Neuronal stem cell (in vitro differentiated cells): ENCODE measurements at regions not wholly inside any gene's neighbourhood (a gene's known extent, or its start where the extent isn't known, plus 50 kb on each side); places are given as distances from the start of the nearest gene placed in this dataset.

Source experiments
- DNase-seq: peaks from one replicate; pipeline ENCODE4 v3.0.0-alpha.2; 2013; ENCODE audit warnings: low spot score
- H2AFZ ChIP-seq: one replicate; pipeline ENCODE4 v1.6.1; 2013; ENCODE audit warnings: mild to moderate bottlenecking, low read length, inconsistent platforms
- H2AK5ac ChIP-seq: 2 replicates; pipeline ENCODE4 v1.6.1; 2013; ENCODE audit warnings: low read depth, mild to moderate bottlenecking, inconsistent platforms, low read length, moderate library complexity, mixed read lengths
- H2BK120ac ChIP-seq: 2 replicates; pipeline ENCODE4 v1.6.1; 2013; ENCODE audit warnings: low read depth, mild to moderate bottlenecking, inconsistent platforms, low read length, moderate library complexity, mixed read lengths
- H2BK12ac ChIP-seq: one replicate; pipeline ENCODE4 v1.6.1; 2013; ENCODE audit warnings: low read length, inconsistent platforms
- H2BK15ac ChIP-seq: 2 replicates; pipeline ENCODE4 v1.6.1; 2013; ENCODE audit warnings: mild to moderate bottlenecking, low read length, inconsistent platforms, mixed read lengths
- H2BK5ac ChIP-seq: one replicate; pipeline ENCODE4 v1.6.1; 2013; ENCODE audit warnings: inconsistent platforms, mild to moderate bottlenecking, low read length, moderate library complexity
- H3K14ac ChIP-seq: one replicate; pipeline ENCODE4 v1.6.1; 2013; ENCODE audit warnings: low read length, inconsistent platforms
- H3K18ac ChIP-seq: 2 replicates; pipeline ENCODE4 v1.6.1; 2013; ENCODE audit warnings: low read length, inconsistent platforms
- H3K23ac ChIP-seq: 2 replicates; pipeline ENCODE4 v1.6.1; 2013; ENCODE audit warnings: low read depth, mild to moderate bottlenecking, mixed read lengths, low read length, inconsistent platforms; ENCODE audit not compliant: poor library complexity
- H3K27ac ChIP-seq: replicated peaks from 3 replicates; pipeline ENCODE4 v1.5.1; 2013; ENCODE audit warnings: low read length, inconsistent platforms
- H3K27me3 ChIP-seq, 3 experiments: 2 replicates each; pipeline ENCODE4 v1.6.1; 2013; ENCODE audit warnings: low read length in 3 of 3, mild to moderate bottlenecking in 2 of 3, inconsistent platforms in 1 of 3, low read depth in 1 of 3, mixed read lengths in 1 of 3, moderate library complexity in 1 of 3; ENCODE audit not compliant: control insufficient read depth in 3 of 3, insufficient read depth in 3 of 3
- H3K36me3 ChIP-seq, 2 donors: replicated peaks in 1 of 2; 2 replicates each; pipeline ENCODE4 v1.6.1; 2013; ENCODE audit warnings: low read length in 2 of 2; ENCODE audit not compliant: control insufficient read depth in 2 of 2, insufficient read depth in 2 of 2
- H3K4ac ChIP-seq: 2 replicates; pipeline ENCODE4 v1.6.1; 2013; ENCODE audit warnings: inconsistent platforms, mild to moderate bottlenecking, low read length, moderate library complexity
- H3K4me1 ChIP-seq, 2 donors: 1 replicate in 1 of 2; 2 replicates in 1 of 2; pipeline ENCODE4 v1.6.1; 2013; ENCODE audit warnings: low read length in 2 of 2, low read depth in 1 of 2; ENCODE audit not compliant: control insufficient read depth in 2 of 2, insufficient read depth in 1 of 2
- H3K4me2 ChIP-seq: one replicate; pipeline ENCODE4 v1.6.1; 2013; ENCODE audit warnings: mild to moderate bottlenecking, low read length, inconsistent platforms; ENCODE audit not compliant: insufficient read depth, poor library complexity, severe bottlenecking
- H3K4me3 ChIP-seq, 2 donors: 2 replicates each; pipeline ENCODE4 v1.5.1; 2013; ENCODE audit warnings: low read length in 2 of 2, mild to moderate bottlenecking in 2 of 2, inconsistent platforms in 1 of 2, moderate library complexity in 1 of 2
- H3K79me1 ChIP-seq: one replicate; pipeline ENCODE4 v1.6.1; 2013; ENCODE audit warnings: low read depth, mild to moderate bottlenecking, inconsistent platforms, low read length, moderate library complexity
- H3K9ac ChIP-seq: one replicate; pipeline ENCODE4 v1.6.1; 2013; ENCODE audit warnings: mild to moderate bottlenecking, low read depth, low read length, inconsistent platforms; ENCODE audit not compliant: poor library complexity
- H3K9me3 ChIP-seq, 2 donors: replicated peaks in 1 of 2; 2 replicates each; pipeline versions ENCODE3 to v1.6.1; 2013; ENCODE audit warnings: low read length in 2 of 2, mild to moderate bottlenecking in 2 of 2, inconsistent platforms in 1 of 2, low read depth in 1 of 2, mixed read lengths in 1 of 2, moderate library complexity in 1 of 2; ENCODE audit not compliant: control insufficient read depth in 2 of 2, insufficient read depth in 1 of 2
- H4K8ac ChIP-seq: one replicate; pipeline ENCODE4 v1.6.1; 2013; ENCODE audit warnings: low read depth, mild to moderate bottlenecking, inconsistent platforms, low read length, moderate library complexity
- H4K91ac ChIP-seq: one replicate; pipeline ENCODE4 v1.6.1; 2013; ENCODE audit warnings: low read length, low read depth, mild to moderate bottlenecking, inconsistent platforms; ENCODE audit not compliant: poor library complexity
- WGBS, 2 donors: extraction: QIAGEN DNeasy Blood & Tissue Kit; methylation state at CpG; one replicate each; pipeline ENCODE4 v1.1.7; 2013; ENCODE audit warnings: missing lambda C conversion rate in 2 of 2, mixed read lengths in 1 of 2; ENCODE audit not compliant: insufficient read length in 2 of 2, insufficient replicate concordance in 1 of 2; ENCODE audit errors: extremely low coverage in 2 of 2; 5-methylcytosine and 5-hydroxymethylcytosine counted together

DNA sequence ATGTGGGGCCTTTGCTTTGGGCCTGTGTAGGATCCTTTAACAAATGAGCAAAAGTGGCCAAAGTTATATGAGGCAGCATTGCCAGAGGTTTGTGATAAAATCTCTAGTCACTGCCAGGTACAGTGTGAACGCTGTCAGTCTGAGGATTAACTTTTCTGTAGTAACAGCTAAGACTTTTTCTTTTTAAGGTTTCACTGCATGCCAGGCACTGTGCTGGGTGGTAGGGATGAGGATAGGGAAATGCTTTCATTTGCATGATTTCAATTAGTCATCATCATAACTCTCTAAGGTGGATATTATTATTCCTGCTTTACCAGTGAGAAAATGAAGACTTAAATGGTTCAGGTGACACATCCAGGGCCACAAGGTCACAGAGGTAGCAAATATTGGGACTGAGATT lies 79.7 kb upstream of the BMPER start:
- no peak for DNase-seq
- H2AFZ ChIP-seq = no peak overlapping the region
- no peak overlapping the region for H2BK15ac ChIP-seq
- peaks cover 2% of the 10 kb centered on the region for H3K79me1 ChIP-seq
- no peak overlapping the region for H3K14ac ChIP-seq
- H3K27ac ChIP-seq = no peak overlapping the region
- peaks cover 0 to 2% (median 0%) of the 10 kb centered on the region in 3 experiments for H3K27me3 ChIP-seq
- H2BK5ac ChIP-seq = no peak overlapping the region
- no peak overlapping the region for H2BK120ac ChIP-seq
- no peak overlapping the region for H3K4me2 ChIP-seq
- no peak overlapping the region for H3K4ac ChIP-seq
- no peak overlapping the region for H3K23ac ChIP-seq
- H3K9me3 ChIP-seq = peaks cover 0 to 4% of the 10 kb centered on the region in 2 donors
- H3K9ac ChIP-seq = no peak overlapping the region
- H3K4me3 ChIP-seq = no peak overlapping the region
- no peak overlapping the region for H2AK5ac ChIP-seq
- no peaks in the 10 kb centered on the region for H3K4me1 ChIP-seq
- WGBS, 2 donors = no CpG with 5 or more reads among the region's 1 CpG
- no peak overlapping the region for H2BK12ac ChIP-seq
- H4K8ac ChIP-seq = no peak overlapping the region
- H3K36me3 ChIP-seq = no peaks in the 10 kb centered on the region
- no peak overlapping the region for H3K18ac ChIP-seq
- no peak overlapping the region for H4K91ac ChIP-seq

DNA sequence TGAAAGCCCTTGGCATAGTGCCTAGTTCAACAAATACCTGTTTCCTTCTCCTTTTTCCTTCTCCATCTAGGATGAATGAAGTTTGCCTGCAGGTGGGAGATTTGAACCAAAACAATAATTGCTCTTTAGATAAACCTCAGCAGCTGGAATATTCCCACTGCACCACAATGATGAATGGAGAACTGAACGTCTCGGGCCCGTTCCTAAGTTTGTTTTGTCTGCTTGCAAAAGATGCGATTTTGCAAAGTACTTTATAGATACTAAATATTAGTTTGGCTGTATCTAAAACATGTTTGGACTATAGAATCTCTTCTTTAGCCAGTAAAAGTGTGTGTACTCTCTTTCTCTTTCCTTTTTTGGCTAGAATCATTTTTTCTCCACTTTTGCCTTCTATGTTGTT lies 75.8 kb upstream of the BMPER start:
- Histone ChIP-seq H3K4me1 (peaks cover 0 to 1% of the 10 kb centered on the region in 2 donors), H2AK5ac (no peak overlapping the region), H3K36me3 (no peaks in the 10 kb centered on the region), H2BK120ac (no peak overlapping the region), H4K8ac (no peak overlapping the region), H4K91ac (no peak overlapping the region), H3K9me3 (no peaks in the 10 kb centered on the region), H3K4me2 (no peak overlapping the region), H3K27ac (no peak overlapping the region), H3K18ac (no peak overlapping the region), H3K27me3 (no peaks in the 10 kb centered on the region), H3K4me3 (no peak overlapping the region), H2AFZ (no peak overlapping the region), H3K79me1 (no peaks in the 10 kb centered on the region), H3K4ac (no peak overlapping the region), H3K23ac (no peak overlapping the region), H2BK15ac (no peak overlapping the region), H2BK5ac (no peak overlapping the region), H3K14ac (no peak overlapping the region), H2BK12ac (no peak overlapping the region), H3K9ac (no peak overlapping the region)
- no CpG with 5 or more reads among the region's 4 CpGs for WGBS, 2 donors
- no peak for DNase-seq

DNA sequence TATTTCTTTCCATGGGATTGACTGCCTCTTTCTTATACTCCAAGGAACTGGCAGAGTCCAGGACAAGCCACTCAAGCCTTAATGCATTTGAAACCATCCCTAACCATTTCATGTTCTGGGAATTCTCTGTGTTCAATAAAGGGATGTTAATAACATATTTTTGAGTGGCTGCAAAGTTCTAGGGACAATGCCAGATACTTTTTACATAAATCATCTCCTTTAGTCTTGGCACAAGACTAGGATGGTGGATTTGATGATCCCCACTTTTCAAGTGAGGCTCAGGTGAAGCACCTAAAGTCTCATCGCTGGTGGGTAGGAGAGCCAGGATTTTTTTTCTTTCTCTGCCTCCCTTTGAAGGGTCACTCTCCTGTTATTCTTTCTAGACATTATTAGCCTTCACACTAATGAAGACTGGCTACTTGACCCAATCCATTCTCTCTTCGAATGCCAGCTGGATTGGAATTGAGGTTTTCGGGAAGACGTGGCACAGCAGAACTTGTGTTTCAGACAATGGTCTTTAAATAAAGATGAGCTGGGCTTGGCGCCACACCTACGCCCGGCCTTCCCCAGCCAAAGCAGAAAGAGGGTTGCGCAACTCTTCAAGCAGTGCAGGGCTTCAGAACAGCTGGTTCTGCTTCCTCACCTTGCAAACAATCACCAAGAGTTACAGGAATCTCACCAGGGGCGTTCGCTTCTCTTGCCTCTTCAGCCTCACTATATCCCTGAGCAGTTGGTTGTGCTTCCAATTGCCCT lies 73.8 kb upstream of the BMPER start:
- no peak overlapping the region for H3K23ac ChIP-seq
- H3K27me3 ChIP-seq = no peaks in the 10 kb centered on the region
- H2AK5ac ChIP-seq = no peak overlapping the region
- H2BK120ac ChIP-seq = no peak overlapping the region
- H3K36me3 ChIP-seq = no peaks in the 10 kb centered on the region
- no peak overlapping the region for H3K18ac ChIP-seq
- H3K4me2 ChIP-seq = no peak overlapping the region
- H2BK5ac ChIP-seq = no peak overlapping the region
- H3K9ac ChIP-seq = no peak overlapping the region
- H3K4me3 ChIP-seq = no peak overlapping the region
- H3K4me1 ChIP-seq = peaks cover 0 to 1% of the 10 kb centered on the region in 2 donors
- H4K8ac ChIP-seq = no peak overlapping the region
- no peak overlapping the region for H3K14ac ChIP-seq
- no peak overlapping the region for H3K4ac ChIP-seq
- DNase-seq = no peak
- H2BK12ac ChIP-seq = no peak overlapping the region
- WGBS, 2 donors = no CpG with 5 or more reads among the region's 10 CpGs
- no peak overlapping the region for H2AFZ ChIP-seq
- H3K9me3 ChIP-seq = no peaks in the 10 kb centered on the region
- H3K27ac ChIP-seq = no peak overlapping the region
- no peak overlapping the region for H2BK15ac ChIP-seq
- no peaks in the 10 kb centered on the region for H3K79me1 ChIP-seq
- H4K91ac ChIP-seq = no peak overlapping the region

DNA sequence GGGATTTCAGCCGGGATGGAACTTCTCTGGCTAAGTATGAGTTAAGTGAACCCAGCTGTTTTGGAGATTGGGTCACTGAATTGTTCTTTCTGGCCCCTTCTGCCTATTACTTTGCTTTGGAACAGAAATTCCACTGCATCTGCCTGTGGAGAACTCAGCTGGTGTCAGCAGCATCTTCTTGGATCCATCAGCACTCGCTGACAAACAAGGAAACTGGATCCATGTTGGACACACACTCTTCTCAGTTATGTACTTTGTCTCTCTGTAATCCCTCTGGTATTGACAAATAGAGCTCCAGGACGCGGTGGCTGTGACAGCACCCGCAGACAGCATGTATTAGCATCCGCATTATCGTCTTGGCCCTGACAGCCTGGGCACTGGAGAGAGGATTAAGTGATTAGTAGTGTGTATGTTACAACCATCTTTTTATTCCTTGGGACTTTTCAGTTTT lies 73.0 kb upstream of the BMPER start:
- no peak for DNase-seq
- H2BK15ac ChIP-seq = no peak overlapping the region
- no peak overlapping the region for H3K4ac ChIP-seq
- H3K23ac ChIP-seq = no peak overlapping the region
- H3K36me3 ChIP-seq = no peaks in the 10 kb centered on the region
- H2AFZ ChIP-seq = no peak overlapping the region
- no peaks in the 10 kb centered on the region for H3K27me3 ChIP-seq
- no peak overlapping the region for H3K18ac ChIP-seq
- no peak overlapping the region for H2BK12ac ChIP-seq
- H2BK120ac ChIP-seq = no peak overlapping the region
- no peak overlapping the region for H3K27ac ChIP-seq
- H3K14ac ChIP-seq = no peak overlapping the region
- H3K9ac ChIP-seq = no peak overlapping the region
- no peak overlapping the region for H2BK5ac ChIP-seq
- H3K9me3 ChIP-seq = no peaks in the 10 kb centered on the region
- no peak overlapping the region for H2AK5ac ChIP-seq
- H3K79me1 ChIP-seq = no peaks in the 10 kb centered on the region
- H4K91ac ChIP-seq = no peak overlapping the region
- no peak overlapping the region for H3K4me2 ChIP-seq
- no peak overlapping the region for H4K8ac ChIP-seq
- WGBS, 2 donors = no CpG with 5 or more reads among the region's 7 CpGs
- peaks cover 0 to 1% of the 10 kb centered on the region in 2 donors for H3K4me1 ChIP-seq
- no peak overlapping the region for H3K4me3 ChIP-seq
